ENCODE measurements at regions not wholly inside any gene's neighbourhood (a gene's known extent, or its start where the extent isn't known, plus 50 kb on each side); places are given as distances from the start of the nearest gene placed in this dataset.

- WGBS, 2 donors (ENCODE audit: extremely low coverage in 2 of 2, insufficient read length in 2 of 2, insufficient replicate concordance in 1 of 2): no CpG with 5 or more reads among the region's 2 CpGs
- H4K8ac ChIP-seq (ENCODE audit: low read depth, low read length): no peak overlapping the region
- no peaks in the 10 kb centered on the region for H3K4me1 ChIP-seq (ENCODE audit: control insufficient read depth in 2 of 2, insufficient read depth in 1 of 2, low read depth in 1 of 2, low read length in 2 of 2)
- no peak overlapping the region for H3K23ac ChIP-seq (ENCODE audit: low read depth, low read length, poor library complexity)
- H3K36me3 ChIP-seq (replicated peaks in 1 of 2; ENCODE audit: control insufficient read depth in 2 of 2, insufficient read depth in 2 of 2, low read length in 2 of 2): no peaks in the 10 kb centered on the region
- H3K18ac ChIP-seq (ENCODE audit: low read length): no peak overlapping the region
- no peak overlapping the region for H2AK5ac ChIP-seq (ENCODE audit: low read depth, low read length)
- no peak overlapping the region for H2BK12ac ChIP-seq (ENCODE audit: low read length)
- H3K4ac ChIP-seq (ENCODE audit: low read length): no peak overlapping the region
- H2AFZ ChIP-seq (ENCODE audit: low read length): no peak overlapping the region
- no peaks in the 10 kb centered on the region for H3K79me1 ChIP-seq (ENCODE audit: low read depth, low read length)
- no peak for DNase-seq (ENCODE audit: low spot score)
- H3K9me3 ChIP-seq (replicated peaks in 1 of 2; ENCODE audit: control insufficient read depth in 2 of 2, insufficient read depth in 1 of 2, low read depth in 1 of 2, low read length in 2 of 2): no peaks in the 10 kb centered on the region
- H3K9ac ChIP-seq (ENCODE audit: low read depth, low read length, poor library complexity): no peak overlapping the region
- H3K27ac ChIP-seq (replicated peaks; ENCODE audit: low read length): no peak overlapping the region
- H4K91ac ChIP-seq (ENCODE audit: low read depth, low read length, poor library complexity): no peak overlapping the region
- no peak overlapping the region for H3K4me2 ChIP-seq (ENCODE audit: insufficient read depth, low read length, poor library complexity, severe bottlenecking)
- H3K4me3 ChIP-seq (ENCODE audit: low read length in 2 of 2): no peak overlapping the region
- H2BK15ac ChIP-seq (ENCODE audit: low read length): no peak overlapping the region
- no peak overlapping the region for H2BK5ac ChIP-seq (ENCODE audit: low read length)
- H3K14ac ChIP-seq (ENCODE audit: low read length): no peak overlapping the region
- H2BK120ac ChIP-seq (ENCODE audit: low read depth, low read length): no peak overlapping the region
- no peaks in the 10 kb centered on the region for H3K27me3 ChIP-seq (ENCODE audit: control insufficient read depth in 3 of 3, insufficient read depth in 3 of 3, low read depth in 1 of 3, low read length in 3 of 3)
Observed at GRCh38 chrX:124699876-124700275, 353.5 kb downstream of the SH2D1A start.

DNA sequence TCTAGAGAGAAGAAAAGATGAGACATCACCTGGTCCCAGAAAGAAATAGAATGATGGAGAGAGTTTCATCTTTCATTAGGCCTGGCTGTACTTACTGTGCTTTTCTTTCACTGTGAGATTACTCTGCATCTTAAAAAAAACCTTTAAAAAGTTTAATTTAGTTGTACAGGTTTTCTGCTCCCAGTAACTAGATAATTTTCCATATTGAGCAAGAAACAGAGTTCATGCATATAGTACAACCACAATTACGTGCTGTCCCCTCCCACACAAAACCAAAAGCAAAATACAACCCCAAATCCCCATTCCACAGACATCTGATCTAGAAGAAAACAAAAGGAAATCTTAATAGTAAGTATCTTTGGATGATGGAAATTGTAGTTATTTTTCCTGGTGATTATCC lies 371.2 kb downstream of the SH2D1A start:
- no peak overlapping the region for H2BK12ac ChIP-seq (ENCODE audit: low read length)
- no peak overlapping the region for H2BK5ac ChIP-seq (ENCODE audit: low read length)
- H3K23ac ChIP-seq (ENCODE audit: low read depth, low read length, poor library complexity): no peak overlapping the region
- H3K4me2 ChIP-seq (ENCODE audit: insufficient read depth, low read length, poor library complexity, severe bottlenecking): no peak overlapping the region
- no peak overlapping the region for H3K4me3 ChIP-seq (ENCODE audit: low read length in 2 of 2)
- H3K14ac ChIP-seq (ENCODE audit: low read length): no peak overlapping the region
- no peak for DNase-seq (ENCODE audit: low spot score)
- H3K4me1 ChIP-seq (ENCODE audit: control insufficient read depth in 2 of 2, insufficient read depth in 1 of 2, low read depth in 1 of 2, low read length in 2 of 2): no peaks in the 10 kb centered on the region
- no CpG with 5 or more reads among the region's 1 CpG for WGBS, 2 donors (ENCODE audit: extremely low coverage in 2 of 2, insufficient read length in 2 of 2, insufficient replicate concordance in 1 of 2)
- H3K18ac ChIP-seq (ENCODE audit: low read length): no peak overlapping the region
- H3K9ac ChIP-seq (ENCODE audit: low read depth, low read length, poor library complexity): no peak overlapping the region
- H2BK15ac ChIP-seq (ENCODE audit: low read length): no peak overlapping the region
- no peaks in the 10 kb centered on the region for H3K27me3 ChIP-seq (ENCODE audit: control insufficient read depth in 3 of 3, insufficient read depth in 3 of 3, low read depth in 1 of 3, low read length in 3 of 3)
- no peak overlapping the region for H3K27ac ChIP-seq (replicated peaks; ENCODE audit: low read length)
- H3K36me3 ChIP-seq (replicated peaks in 1 of 2; ENCODE audit: control insufficient read depth in 2 of 2, insufficient read depth in 2 of 2, low read length in 2 of 2): no peaks in the 10 kb centered on the region
- H2BK120ac ChIP-seq (ENCODE audit: low read depth, low read length): no peak overlapping the region
- H2AK5ac ChIP-seq (ENCODE audit: low read depth, low read length): no peak overlapping the region
- no peak overlapping the region for H4K8ac ChIP-seq (ENCODE audit: low read depth, low read length)
- no peaks in the 10 kb centered on the region for H3K9me3 ChIP-seq (replicated peaks in 1 of 2; ENCODE audit: control insufficient read depth in 2 of 2, insufficient read depth in 1 of 2, low read depth in 1 of 2, low read length in 2 of 2)
- no peak overlapping the region for H4K91ac ChIP-seq (ENCODE audit: low read depth, low read length, poor library complexity)
- no peak overlapping the region for H3K4ac ChIP-seq (ENCODE audit: low read length)
- H2AFZ ChIP-seq (ENCODE audit: low read length): no peak overlapping the region
- no peaks in the 10 kb centered on the region for H3K79me1 ChIP-seq (ENCODE audit: low read depth, low read length)

- Histone ChIP-seq H3K9me3 (replicated peaks in 1 of 2; ENCODE audit: control insufficient read depth in 2 of 2, insufficient read depth in 1 of 2, low read depth in 1 of 2, low read length in 2 of 2) (no peaks in the 10 kb centered on the region), H2BK5ac (ENCODE audit: low read length) (no peak overlapping the region), H2AFZ (ENCODE audit: low read length) (no peak overlapping the region), H3K4me3 (ENCODE audit: low read length in 2 of 2) (no peak overlapping the region), H3K36me3 (replicated peaks in 1 of 2; ENCODE audit: control insufficient read depth in 2 of 2, insufficient read depth in 2 of 2, low read length in 2 of 2) (no peaks in the 10 kb centered on the region), H3K4ac (ENCODE audit: low read length) (no peak overlapping the region), H3K27me3 (ENCODE audit: control insufficient read depth in 3 of 3, insufficient read depth in 3 of 3, low read depth in 1 of 3, low read length in 3 of 3) (no peaks in the 10 kb centered on the region), H3K9ac (ENCODE audit: low read depth, low read length, poor library complexity) (no peak overlapping the region), H2AK5ac (ENCODE audit: low read depth, low read length) (no peak overlapping the region), H3K23ac (ENCODE audit: low read depth, low read length, poor library complexity) (no peak overlapping the region), H3K79me1 (ENCODE audit: low read depth, low read length) (no peaks in the 10 kb centered on the region), H3K14ac (ENCODE audit: low read length) (no peak overlapping the region), H4K8ac (ENCODE audit: low read depth, low read length) (no peak overlapping the region), H2BK15ac (ENCODE audit: low read length) (no peak overlapping the region), H3K27ac (replicated peaks; ENCODE audit: low read length) (no peak overlapping the region), H2BK12ac (ENCODE audit: low read length) (no peak overlapping the region), H3K18ac (ENCODE audit: low read length) (no peak overlapping the region), H3K4me1 (ENCODE audit: control insufficient read depth in 2 of 2, insufficient read depth in 1 of 2, low read depth in 1 of 2, low read length in 2 of 2) (no peaks in the 10 kb centered on the region), H4K91ac (ENCODE audit: low read depth, low read length, poor library complexity) (no peak overlapping the region), H3K4me2 (ENCODE audit: insufficient read depth, low read length, poor library complexity, severe bottlenecking) (no peak overlapping the region), H2BK120ac (ENCODE audit: low read depth, low read length) (no peak overlapping the region)
- no CpG with 5 or more reads among the region's 2 CpGs for WGBS, 2 donors (ENCODE audit: extremely low coverage in 2 of 2, insufficient read length in 2 of 2, insufficient replicate concordance in 1 of 2)
- no peak for DNase-seq (ENCODE audit: low spot score)
Observed at GRCh38 chrX:124719060-124719459, 372.7 kb downstream of the SH2D1A start.

DNA sequence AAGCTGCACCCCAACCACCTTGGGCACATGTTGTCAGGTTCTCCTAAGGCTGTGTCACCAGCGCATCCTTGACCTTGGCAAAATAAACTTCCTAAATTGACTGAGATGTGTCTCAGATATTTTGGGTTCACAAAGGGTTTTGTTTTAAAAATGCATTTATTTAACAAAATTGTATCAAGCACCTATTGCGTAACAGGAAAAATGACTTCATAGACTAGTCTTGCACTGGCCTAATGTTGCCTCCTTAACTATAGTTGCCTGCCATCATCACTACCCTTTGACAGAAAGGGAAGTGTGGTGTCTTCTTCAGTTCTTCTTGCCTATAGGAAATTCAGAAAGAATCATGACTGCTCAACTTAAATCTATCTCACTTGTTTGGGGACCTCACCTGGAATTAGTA lies 374.2 kb downstream of the SH2D1A start:
- Histone ChIP-seq H3K9ac (ENCODE audit: low read depth, low read length, poor library complexity) (no peak overlapping the region), H4K91ac (ENCODE audit: low read depth, low read length, poor library complexity) (no peak overlapping the region), H3K14ac (ENCODE audit: low read length) (no peak overlapping the region), H3K4me2 (ENCODE audit: insufficient read depth, low read length, poor library complexity, severe bottlenecking) (no peak overlapping the region), H3K23ac (ENCODE audit: low read depth, low read length, poor library complexity) (no peak overlapping the region), H3K18ac (ENCODE audit: low read length) (no peak overlapping the region), H3K36me3 (replicated peaks in 1 of 2; ENCODE audit: control insufficient read depth in 2 of 2, insufficient read depth in 2 of 2, low read length in 2 of 2) (no peaks in the 10 kb centered on the region), H3K9me3 (replicated peaks in 1 of 2; ENCODE audit: control insufficient read depth in 2 of 2, insufficient read depth in 1 of 2, low read depth in 1 of 2, low read length in 2 of 2) (no peaks in the 10 kb centered on the region), H3K27ac (replicated peaks; ENCODE audit: low read length) (no peak overlapping the region), H2BK120ac (ENCODE audit: low read depth, low read length) (no peak overlapping the region), H2BK12ac (ENCODE audit: low read length) (no peak overlapping the region), H3K27me3 (ENCODE audit: control insufficient read depth in 3 of 3, insufficient read depth in 3 of 3, low read depth in 1 of 3, low read length in 3 of 3) (no peaks in the 10 kb centered on the region), H2AFZ (ENCODE audit: low read length) (no peak overlapping the region), H3K4me1 (ENCODE audit: control insufficient read depth in 2 of 2, insufficient read depth in 1 of 2, low read depth in 1 of 2, low read length in 2 of 2) (no peaks in the 10 kb centered on the region), H3K4me3 (ENCODE audit: low read length in 2 of 2) (no peak overlapping the region), H3K4ac (ENCODE audit: low read length) (no peak overlapping the region), H2BK15ac (ENCODE audit: low read length) (no peak overlapping the region), H4K8ac (ENCODE audit: low read depth, low read length) (no peak overlapping the region), H3K79me1 (ENCODE audit: low read depth, low read length) (no peaks in the 10 kb centered on the region), H2AK5ac (ENCODE audit: low read depth, low read length) (no peak overlapping the region), H2BK5ac (ENCODE audit: low read length) (no peak overlapping the region)
- DNase-seq (ENCODE audit: low spot score): no peak
- no CpG with 5 or more reads among the region's 2 CpGs for WGBS, 2 donors (ENCODE audit: extremely low coverage in 2 of 2, insufficient read length in 2 of 2, insufficient replicate concordance in 1 of 2)

Measured in neuronal stem cell (in vitro differentiated cells).